Upper lobe of left lung (tissue), 6 donors: ENCODE measurements at regions not wholly inside any gene's neighbourhood (a gene's known extent, or its start where the extent isn't known, plus 50 kb on each side); places are given as distances from the start of the nearest gene placed in this dataset.

ENCODE experiments used
- ATAC-seq, 2 donors: fragments of 200-7000 bp; cut with Tn5 transposase; one replicate each; pipeline ENCODE4 v1.9.1; 2022; ENCODE audit warnings: mild to moderate bottlenecking in 2 of 2, moderate library complexity in 2 of 2; ENCODE audit not compliant: low FRiP score in 2 of 2
- DNase-seq, 2 donors: peaks; one replicate each; pipeline ENCODE4 v3.0.0-alpha.2; 2019 to 2020
- H3K27ac ChIP-seq, 4 donors: fragments of 200-600 bp; sonication (generic); one replicate each; pipeline ENCODE4 v1.5.1; 2016 to 2019
- H3K27me3 ChIP-seq, 4 donors: fragments of 200-600 bp; sonication (generic); one replicate each; pipeline ENCODE4 v1.5.1; 2017 to 2019
- H3K36me3 ChIP-seq, 4 donors: fragments of 200-600 bp; sonication (generic); one replicate each; pipeline ENCODE4 v1.5.1; 2016 to 2019
- H3K4me1 ChIP-seq, 4 donors: fragments of 200-600 bp; sonication (generic); one replicate each; pipeline ENCODE4 v1.5.1; 2018 to 2019
- H3K4me3 ChIP-seq, 4 donors: fragments of 200-600 bp; sonication (generic); one replicate each; pipeline ENCODE4 v1.5.1; 2017 to 2019; ENCODE audit warnings: mild to moderate bottlenecking in 2 of 4, moderate library complexity in 1 of 4
- H3K9me3 ChIP-seq, 4 donors: fragments of 200-600 bp; sonication (generic); one replicate each; pipeline ENCODE4 v1.5.1; 2018 to 2019
- CTCF ChIP-seq, 6 experiments: fragments of 450-650 bp in 4 of 6; fragments of 200-600 bp in 2 of 6; sonication (generic) in 2 of 6; IDR thresholded peaks; one replicate each; pipeline ENCODE4 v1.5.1; 2016 to 2019; ENCODE audit warnings: antibody characterized with exemption in 6 of 6
- EP300 ChIP-seq, 4 donors: sonication (generic); formaldehyde crosslinking; IDR thresholded peaks; one replicate each; pipeline ENCODE4 v1.5.1; 2017; ENCODE audit warnings: antibody characterized with exemption in 4 of 4, control low read depth in 2 of 4
- POLR2A ChIP-seq, 4 donors: fragments of 450-650 bp; IDR thresholded peaks; one replicate each; pipeline ENCODE4 v1.5.1; 2016 to 2017; ENCODE audit warnings: antibody characterized with exemption in 4 of 4, mild to moderate bottlenecking in 2 of 4
- POLR2AphosphoS5 ChIP-seq, 2 donors: sonication (generic); formaldehyde crosslinking; IDR thresholded peaks; one replicate each; pipeline ENCODE4 v1.5.1; 2017; ENCODE audit warnings: antibody characterized with exemption in 2 of 2
- WGBS, 2 donors: methylation state at CpG; one replicate each; pipeline ENCODE4 v1.1.5; 2017 to 2018; 5-methylcytosine and 5-hydroxymethylcytosine counted together
- donor health status: DM: no; HTN: no; CAD: no; lungs with moderate emphysema.
- donor health status: DM: no; HTN: yes; CAD: no; lungs with severe emphysema.

- Histone ChIP-seq H3K9me3 (no peaks in the 10 kb centered on the region), H3K4me1 (no peaks in the 10 kb centered on the region), H3K4me3 (no peak overlapping the region), H3K36me3 (no peaks in the 10 kb centered on the region), H3K27ac (no peak overlapping the region), H3K27me3 (no peaks in the 10 kb centered on the region)
- no peak for TF ChIP-seq EP300 (IDR thresholded peaks at IDR 0.05)
- TF ChIP-seq CTCF (IDR thresholded peaks at IDR 0.05) = no peak
- TF ChIP-seq POLR2A (IDR thresholded peaks at IDR 0.05) = no peak
- TF ChIP-seq POLR2AphosphoS5 (IDR thresholded peaks at IDR 0.05) = no peak
- 81 to 86% methylated on average over 11 of the region's 11 CpGs for WGBS, 2 donors
- ATAC-seq (no peak), DNase-seq (no peak)
These were observed 591.4 kb downstream of the TMEM114 start for GRCh38 chr16:7998789-7999453.

- H3K9me3 ChIP-seq = no peaks in the 10 kb centered on the region
- no peaks in the 10 kb centered on the region for H3K4me1 ChIP-seq
- H3K4me3 ChIP-seq = no peak overlapping the region
- WGBS, 2 donors = 71 to 72% methylated on average over 4 of the region's 4 CpGs
- H3K27me3 ChIP-seq = no peaks in the 10 kb centered on the region
- TF ChIP-seq CTCF (IDR thresholded peaks at IDR 0.05) (no peak), POLR2AphosphoS5 (IDR thresholded peaks at IDR 0.05) (no peak), POLR2A (IDR thresholded peaks at IDR 0.05) (no peak), EP300 (IDR thresholded peaks at IDR 0.05) (no peak)
- H3K36me3 ChIP-seq = no peaks in the 10 kb centered on the region
- H3K27ac ChIP-seq = no peak overlapping the region
- DNase-seq (no peak), ATAC-seq (no peak)
These were observed 592.3 kb downstream of the TMEM114 start for GRCh38 chr16:7997966-7998365.

GRCh38 chr16:7992616-7993015 lies 597.7 kb downstream of the TMEM114 start:
- no peak for TF ChIP-seq EP300 (IDR thresholded peaks at IDR 0.05)
- TF ChIP-seq CTCF (IDR thresholded peaks at IDR 0.05) = no peak
- TF ChIP-seq POLR2A (IDR thresholded peaks at IDR 0.05) = no peak
- TF ChIP-seq POLR2AphosphoS5 (IDR thresholded peaks at IDR 0.05) = no peak
- DNase-seq (no peak), ATAC-seq (no peak)
- 31 to 33% methylated on average over 3 of the region's 3 CpGs for WGBS, 2 donors
- no peak overlapping the region for H3K27ac ChIP-seq
- no peaks in the 10 kb centered on the region for H3K9me3 ChIP-seq
- no peak overlapping the region for H3K4me3 ChIP-seq
- H3K4me1 ChIP-seq = no peaks in the 10 kb centered on the region
- no peaks in the 10 kb centered on the region for H3K27me3 ChIP-seq
- no peaks in the 10 kb centered on the region for H3K36me3 ChIP-seq

- WGBS, 2 donors = 74 to 81% methylated on average over 11 of the region's 11 CpGs
- no peaks in the 10 kb centered on the region for H3K36me3 ChIP-seq
- TF ChIP-seq POLR2AphosphoS5 (IDR thresholded peaks at IDR 0.05) (no peak), POLR2A (IDR thresholded peaks at IDR 0.05) (no peak), CTCF (IDR thresholded peaks at IDR 0.05) (no peak)
- H3K27ac ChIP-seq = no peak overlapping the region
- H3K4me3 ChIP-seq = no peak overlapping the region
- H3K27me3 ChIP-seq = no peaks in the 10 kb centered on the region
- H3K9me3 ChIP-seq = peaks cover 0 to 3% (median 0%) of the 10 kb centered on the region in 4 donors
- no peaks in the 10 kb centered on the region for H3K4me1 ChIP-seq
- no peak for ATAC-seq
- DNase-seq = no peak
These were observed 599.6 kb downstream of the TMEM114 start for GRCh38 chr16:7990626-7991260.

- Histone ChIP-seq H3K27me3 (no peaks in the 10 kb centered on the region), H3K9me3 (peaks cover 0 to 3% (median 0%) of the 10 kb centered on the region in 4 donors), H3K4me1 (no peaks in the 10 kb centered on the region), H3K36me3 (no peaks in the 10 kb centered on the region), H3K4me3 (no peak overlapping the region), H3K27ac (no peak overlapping the region)
- TF ChIP-seq POLR2A (IDR thresholded peaks at IDR 0.05) (no peak), POLR2AphosphoS5 (IDR thresholded peaks at IDR 0.05) (no peak), EP300 (IDR thresholded peaks at IDR 0.05) (no peak), CTCF (IDR thresholded peaks at IDR 0.05) (no peak)
- 44 to 79% methylated on average over 2 to 3 of the region's 3 CpGs for WGBS, 2 donors
- ATAC-seq = no peak
- no peak for DNase-seq
These were observed 606.6 kb downstream of the TMEM114 start for GRCh38 chr16:7983676-7984075.
